Activated naive CD4-positive, alpha-beta T cell (primary cell): ENCODE measurements at regions not wholly inside any gene's neighbourhood (a gene's known extent, or its start where the extent isn't known, plus 50 kb on each side); places are given as distances from the start of the nearest gene placed in this dataset.
"Not testable (repeated sequence)": the region's sequence is repeated elsewhere in the genome, so short reads cannot be mapped to it uniquely, and the experiment has no call there.

ENCODE experiments used
- DNase-seq, 4 experiments: peaks; one replicate each; lab custom pipeline; 2025; lab: John Stamatoyannopoulos, UW

DNA sequence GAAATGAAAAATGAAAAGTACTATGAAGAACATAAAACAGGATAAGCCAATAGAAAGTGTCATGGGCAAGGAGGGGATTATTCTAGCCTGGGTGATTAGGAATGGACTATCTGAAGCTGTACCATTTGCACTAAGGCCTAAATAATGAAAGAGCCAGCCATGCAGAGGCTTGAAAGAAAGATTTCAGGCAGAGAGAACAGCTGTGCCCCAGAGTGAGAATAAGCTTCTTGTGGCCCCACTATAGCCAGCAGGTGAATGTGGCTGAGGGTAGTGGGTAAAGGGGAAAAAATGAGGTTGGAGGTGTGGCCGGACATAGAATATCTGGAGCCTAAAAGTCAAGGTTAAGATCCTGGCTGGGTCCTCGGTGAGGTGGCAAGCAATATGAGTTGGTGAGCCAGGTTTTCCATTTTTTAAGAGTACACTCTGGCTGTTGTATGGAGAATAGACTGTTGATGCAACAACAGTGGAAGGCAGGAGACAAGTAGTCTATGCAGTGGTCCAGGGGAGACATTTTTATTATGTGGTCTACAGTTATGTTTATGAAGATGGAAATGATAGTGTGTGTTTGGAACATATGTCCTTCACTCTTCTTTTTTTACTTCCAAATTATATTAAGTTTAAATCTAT is 135.2 kb upstream of the SETBP1 start:
- no peak for DNase-seq

- no peak for DNase-seq
Observed at GRCh38 chr18:44546954-44547353, 133.7 kb upstream of the SETBP1 start.

DNA sequence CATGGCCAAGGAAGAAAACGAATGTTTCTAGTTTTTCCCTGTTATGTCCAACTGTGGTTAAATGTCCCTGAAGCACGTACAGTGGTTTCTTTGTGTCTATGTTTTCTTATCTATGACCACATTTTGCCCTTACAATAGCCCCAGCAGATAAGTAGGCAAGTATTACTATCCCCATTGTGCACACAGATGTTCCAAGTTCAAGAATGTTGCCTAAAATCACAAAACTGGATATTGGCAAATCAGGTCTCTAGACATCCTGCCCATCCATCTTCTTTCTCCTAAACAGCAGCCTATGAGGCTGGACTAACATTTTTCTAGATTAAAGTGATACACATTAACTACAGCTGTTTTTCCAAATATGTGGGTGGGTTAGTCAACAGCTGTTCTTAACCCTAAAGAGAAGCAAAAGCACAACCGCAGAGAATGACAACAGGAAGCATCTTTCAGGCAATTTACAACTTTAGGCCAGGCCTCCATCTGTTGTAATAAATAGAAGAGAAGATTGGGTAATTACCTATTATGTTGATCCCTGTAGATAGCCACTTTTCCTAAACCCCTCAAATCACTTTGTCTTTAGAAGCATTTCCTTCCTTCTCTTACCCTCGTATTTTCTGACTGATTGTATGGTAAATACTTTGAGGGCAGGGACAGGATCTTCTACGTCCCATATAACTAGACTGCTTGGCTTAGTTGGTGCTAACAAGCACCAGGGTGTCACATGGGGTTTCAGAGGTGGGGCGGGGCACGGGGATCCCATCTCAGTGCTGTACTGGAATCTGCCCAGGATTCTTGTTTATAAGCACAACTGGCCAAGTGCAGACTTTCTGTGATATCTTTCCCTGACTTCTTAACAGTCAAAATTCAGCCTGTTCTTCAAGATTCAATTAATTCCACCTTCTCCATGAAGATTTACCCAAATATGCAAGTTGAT is 132.1 kb upstream of the SETBP1 start:
- DNase-seq = no peak

DNA sequence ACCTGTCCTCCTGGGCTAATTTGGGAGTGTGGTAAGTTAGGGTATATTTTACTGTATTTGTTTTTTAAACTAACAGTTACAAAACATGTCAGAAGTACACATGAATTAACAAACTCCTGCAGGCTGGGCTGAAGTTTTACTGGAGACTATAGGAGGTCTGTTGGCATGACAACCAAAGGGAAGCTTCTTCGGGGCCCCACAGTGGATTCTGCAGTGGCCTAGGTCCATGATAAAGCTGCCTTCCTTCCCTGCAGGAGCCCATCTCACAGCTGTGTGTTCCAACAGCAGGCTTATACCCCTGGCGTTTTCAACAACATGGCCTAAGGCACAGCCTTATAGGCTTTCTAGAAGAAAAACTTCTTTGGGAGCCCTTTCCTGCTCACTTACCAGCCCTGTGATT is 128.0 kb upstream of the SETBP1 start:
- no peak for DNase-seq

DNA sequence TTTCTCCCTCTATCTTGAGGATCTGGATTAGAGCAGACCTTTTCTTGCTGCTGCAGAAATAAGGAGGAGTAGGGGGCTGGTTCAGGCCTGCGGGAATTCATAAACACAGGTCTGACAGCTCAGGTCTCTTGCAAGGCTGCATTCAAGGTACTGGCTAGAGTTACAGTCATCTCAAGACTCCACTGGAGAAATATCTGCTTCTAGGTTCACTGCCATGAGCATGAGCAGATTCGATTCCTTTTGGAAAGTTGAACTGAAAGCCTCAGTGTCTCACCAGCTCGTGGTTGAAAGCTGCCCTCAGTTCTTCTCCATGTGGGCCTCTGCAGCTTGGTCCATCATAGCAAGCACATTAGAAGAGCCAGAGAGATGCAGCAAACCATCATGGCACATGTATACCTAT is 124.4 kb upstream of the SETBP1 start:
- DNase-seq = no peak

- DNase-seq = no peak
Observed at GRCh38 chr18:44557616-44558151, 123.0 kb upstream of the SETBP1 start.

DNA sequence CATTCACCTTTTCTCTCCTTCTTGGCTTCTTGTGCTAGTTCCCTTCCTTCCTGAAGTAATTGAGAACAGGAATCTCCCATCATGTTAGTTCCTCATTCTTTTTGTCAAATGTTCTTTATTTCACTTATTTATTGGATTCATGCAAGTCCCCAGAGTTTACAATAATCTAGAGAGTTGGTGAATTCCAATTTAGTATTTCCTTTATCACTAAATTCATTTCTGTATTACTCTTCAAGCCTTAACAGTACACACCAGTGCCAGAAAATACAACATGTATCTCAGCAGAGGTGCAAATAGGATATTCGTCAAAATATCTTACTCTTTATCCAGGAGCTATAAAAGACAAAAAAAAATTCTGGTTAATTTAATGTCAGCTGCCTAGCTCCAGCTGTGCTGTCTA is 121.9 kb upstream of the SETBP1 start:
- DNase-seq = no peak

DNA sequence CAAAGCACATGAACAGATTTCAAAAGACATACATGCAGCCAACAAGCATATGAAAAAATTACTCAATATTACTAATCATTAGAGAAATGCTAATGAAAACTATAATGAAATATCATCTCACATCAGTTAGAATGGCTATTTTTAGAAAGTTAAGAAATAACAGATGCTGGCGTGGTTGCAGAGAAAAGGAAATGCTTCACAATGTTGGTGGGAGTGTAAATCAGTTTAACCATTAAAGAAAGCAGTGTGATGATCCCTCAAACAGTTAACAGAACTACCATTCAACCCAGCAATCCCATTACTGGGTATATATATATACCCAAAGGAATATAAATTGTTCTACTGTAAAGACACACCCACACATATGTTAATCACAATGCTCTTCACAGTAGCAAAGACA is 117.7 kb upstream of the SETBP1 start:
- no peak for DNase-seq

- no peak for DNase-seq
Observed at GRCh38 chr18:44564922-44565321, 115.8 kb upstream of the SETBP1 start.

GRCh38 chr18:44568342-44568741 is 112.3 kb upstream of the SETBP1 start:
- no peak for DNase-seq

- DNase-seq = no peak
Observed at GRCh38 chr18:44568986-44569385, 111.7 kb upstream of the SETBP1 start.

DNA sequence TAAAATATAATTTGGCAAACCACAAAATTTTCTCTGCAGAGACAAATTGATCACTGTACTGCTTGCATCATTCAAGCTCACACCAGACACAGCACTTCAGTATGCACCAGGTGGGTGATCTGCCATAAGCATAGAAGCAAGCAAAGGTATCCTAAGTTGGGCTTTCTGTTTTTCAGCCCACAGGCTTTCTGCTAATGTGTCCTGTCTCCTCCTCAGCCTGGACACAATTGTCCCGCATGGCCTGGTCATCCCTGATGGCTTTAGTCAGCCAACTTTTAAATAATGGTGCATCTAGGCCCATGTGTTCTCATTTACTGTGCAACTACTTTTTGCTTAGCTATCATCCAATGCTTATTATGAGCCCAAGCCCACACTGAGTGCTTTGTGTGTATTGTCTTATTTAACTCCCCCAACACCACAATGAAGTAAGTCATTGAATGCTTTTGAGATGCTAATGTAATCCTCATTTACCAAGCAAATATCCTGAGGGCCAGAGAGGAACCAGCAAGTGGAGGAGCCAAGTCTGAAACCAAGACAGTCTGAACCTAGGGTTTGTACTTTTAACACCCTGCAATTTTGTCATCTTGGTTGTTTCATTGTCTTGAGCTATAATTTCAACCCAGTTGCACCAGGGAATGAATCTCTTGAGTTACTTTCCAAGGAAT is 111.2 kb upstream of the SETBP1 start:
- no peak for DNase-seq

DNA sequence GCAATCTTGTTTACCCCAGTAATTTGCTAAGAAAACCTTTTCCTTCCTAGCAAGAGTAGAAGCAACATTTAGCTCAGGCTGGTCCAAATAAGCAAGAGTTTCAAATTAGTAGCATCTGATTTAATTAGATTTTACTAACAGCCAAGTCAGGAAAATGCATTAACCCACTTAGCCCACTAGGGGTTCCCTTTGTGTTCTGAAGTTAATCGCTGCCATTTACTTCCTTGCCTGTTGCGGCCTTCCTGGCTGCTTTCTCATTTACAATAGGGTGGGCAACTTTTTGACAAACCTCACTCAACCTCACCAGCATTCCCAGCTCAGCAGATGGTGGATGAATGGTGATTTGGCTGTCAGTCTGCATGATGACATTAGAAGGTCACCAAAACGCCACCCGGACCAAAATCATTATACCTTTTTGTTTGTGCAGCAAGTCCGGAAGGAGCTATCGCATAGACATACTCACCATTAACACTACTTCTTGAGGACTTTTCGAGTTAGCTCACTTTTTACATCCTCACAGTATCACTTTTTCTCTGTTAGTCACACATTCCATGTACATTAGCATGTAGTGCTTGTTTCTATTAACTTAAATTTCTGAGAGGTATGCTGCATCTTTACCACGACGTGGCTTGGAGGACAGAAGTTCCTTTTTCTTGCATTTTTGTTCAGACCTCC is 101.5 kb upstream of the SETBP1 start:
- no peak for DNase-seq

DNA sequence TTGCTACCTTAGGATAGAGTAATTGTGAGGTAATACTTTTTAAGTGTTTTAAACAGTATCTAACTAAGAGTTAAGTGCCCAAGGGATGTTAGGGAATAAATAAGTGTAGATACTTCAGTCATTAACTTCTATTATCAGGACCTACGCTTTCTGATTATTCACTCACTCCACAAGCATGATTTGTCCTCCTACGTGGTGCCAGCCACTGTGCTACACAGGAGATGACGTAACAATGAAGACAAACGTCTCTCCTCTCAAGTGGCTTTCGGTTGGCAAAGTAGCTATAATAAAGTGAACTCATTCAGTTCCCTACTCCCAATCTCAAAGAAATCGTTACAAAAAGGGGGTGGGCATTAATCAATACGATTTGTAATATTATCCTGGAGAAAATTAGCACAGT is 100.9 kb upstream of the SETBP1 start:
- no peak for DNase-seq

- no peak for DNase-seq
Observed at GRCh38 chr18:44580159-44580558, 100.5 kb upstream of the SETBP1 start.

DNA sequence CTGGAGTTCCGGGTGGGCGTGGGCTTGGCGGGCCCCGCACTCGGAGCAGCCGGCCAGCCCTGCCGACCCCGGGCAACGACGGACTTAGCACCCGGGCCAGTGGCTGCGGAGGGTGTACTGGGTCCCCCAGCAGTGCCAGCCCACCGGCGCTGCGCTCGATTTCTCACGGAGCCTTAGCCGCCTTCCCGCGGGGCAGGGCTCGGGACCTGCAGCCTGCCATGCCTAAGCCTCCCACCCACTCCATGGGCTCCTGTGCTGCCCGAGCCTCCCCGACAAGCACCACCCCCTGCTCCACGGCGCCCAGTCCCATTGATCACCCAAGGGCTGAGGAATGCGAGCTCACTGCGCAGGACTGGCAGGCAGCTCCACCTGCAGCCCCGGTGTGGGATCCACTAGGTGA is 99.9 kb upstream of the SETBP1 start:
- not testable (repeated sequence) for DNase-seq

GRCh38 chr18:44582456-44582855 is 98.2 kb upstream of the SETBP1 start:
- DNase-seq = no peak

- no peak for DNase-seq
Observed at GRCh38 chr18:44584900-44585299, 95.8 kb upstream of the SETBP1 start.

DNA sequence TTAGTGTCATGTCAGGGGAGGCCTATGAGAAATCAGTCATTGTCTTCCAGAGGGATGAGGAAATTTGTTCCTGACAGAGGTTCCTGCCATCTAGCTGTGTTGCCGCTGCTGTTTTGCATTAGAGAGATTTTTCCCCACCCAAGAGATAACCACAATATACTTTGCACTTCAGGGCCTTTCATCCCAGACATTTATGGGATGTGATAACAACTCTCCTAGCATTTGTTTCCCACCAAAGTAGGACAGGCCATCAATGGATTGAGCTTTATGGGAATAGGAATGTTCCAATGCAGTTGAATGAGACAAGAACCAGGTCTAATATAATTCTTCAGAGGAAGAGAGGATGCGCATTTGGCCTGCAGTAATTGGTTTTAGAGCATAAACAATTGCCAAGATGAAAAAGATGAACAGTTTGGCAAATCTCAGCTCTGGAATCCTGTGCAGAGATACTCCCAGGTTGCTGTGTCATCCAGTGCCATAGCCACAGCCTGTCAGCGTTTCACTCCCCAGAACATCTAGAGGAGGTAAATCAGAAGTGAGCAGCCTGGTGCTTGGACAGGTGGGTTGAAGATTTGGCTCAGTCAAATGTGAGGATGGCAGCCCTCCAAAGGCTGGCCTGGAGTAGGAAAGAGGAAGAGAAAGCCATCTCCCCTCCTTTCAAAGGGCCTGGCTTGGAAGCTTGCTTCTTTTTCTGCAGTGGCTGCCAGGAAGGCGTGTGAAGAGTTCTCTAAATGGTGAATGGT is 93.7 kb upstream of the SETBP1 start:
- DNase-seq = no peak

- no peak for DNase-seq
Observed at GRCh38 chr18:44588508-44588907, 92.2 kb upstream of the SETBP1 start.

- no peak for DNase-seq
Observed at GRCh38 chr18:44589693-44590355, 90.9 kb upstream of the SETBP1 start.
